Liver (tissue), 3 donors: ENCODE measurements at regions not wholly inside any gene's neighbourhood (a gene's known extent, or its start where the extent isn't known, plus 50 kb on each side); places are given as distances from the start of the nearest gene placed in this dataset.

Experiments
- EGR1 ChIP-seq, 2 donors: IDR thresholded peaks; 2 replicates each; pipeline ENCODE4 v1.6.1; 2016 to 2018; ENCODE audit warnings: antibody characterized with exemption in 2 of 2, low read depth in 2 of 2
- GABPA ChIP-seq, 2 donors: IDR thresholded peaks in 1 of 2; conservative IDR thresholded peaks in 1 of 2; 2 replicates each; pipeline ENCODE4 v1.6.1; 2016; ENCODE audit warnings: antibody characterized with exemption in 2 of 2, mild to moderate bottlenecking in 1 of 2, moderate library complexity in 1 of 2
- JUND ChIP-seq, 2 donors: IDR thresholded peaks; 2 replicates each; pipeline ENCODE4 v1.6.1; 2016; ENCODE audit warnings: antibody characterized with exemption in 2 of 2
- MAX ChIP-seq: IDR thresholded peaks from 2 replicates; pipeline ENCODE4 v1.6.1; 2016; ENCODE audit warnings: antibody characterized with exemption
- RAD21 ChIP-seq, 2 donors: IDR thresholded peaks; 2 replicates each; pipeline ENCODE4 v1.6.1; 2016; ENCODE audit warnings: antibody characterized with exemption in 2 of 2, mild to moderate bottlenecking in 2 of 2
- REST ChIP-seq: IDR thresholded peaks from 2 replicates; pipeline ENCODE4 v1.6.1; 2016; ENCODE audit warnings: antibody characterized with exemption, mild to moderate bottlenecking
- SP1 ChIP-seq: IDR thresholded peaks from 2 replicates; pipeline ENCODE4 v1.6.1; 2018; ENCODE audit warnings: antibody characterized with exemption, mild to moderate bottlenecking
- TAF1 ChIP-seq: conservative IDR thresholded peaks from 2 replicates; pipeline ENCODE4 v1.6.1; 2016; ENCODE audit warnings: antibody characterized with exemption, mild to moderate bottlenecking
- YY1 ChIP-seq: IDR thresholded peaks from 2 replicates; pipeline ENCODE4 v1.6.1; 2016; ENCODE audit warnings: antibody characterized with exemption, mild to moderate bottlenecking
- TF ChIP-seq, protein P1 (sequence below): fragments of 150-350 bp; IDR thresholded peaks from 2 replicates; pipeline ENCODE4 v1.5.1; 2017; ENCODE audit warnings: improper control_type of control experiment, low read depth, low read length; ENCODE audit not compliant: missing input control
- TF ChIP-seq, protein P2 (sequence below): IDR thresholded peaks from 2 replicates; pipeline ENCODE4 v1.6.1; 2016; ENCODE audit warnings: antibody characterized with exemption
- donor health status: healthy.
- donor health status: healthy.

DNA sequence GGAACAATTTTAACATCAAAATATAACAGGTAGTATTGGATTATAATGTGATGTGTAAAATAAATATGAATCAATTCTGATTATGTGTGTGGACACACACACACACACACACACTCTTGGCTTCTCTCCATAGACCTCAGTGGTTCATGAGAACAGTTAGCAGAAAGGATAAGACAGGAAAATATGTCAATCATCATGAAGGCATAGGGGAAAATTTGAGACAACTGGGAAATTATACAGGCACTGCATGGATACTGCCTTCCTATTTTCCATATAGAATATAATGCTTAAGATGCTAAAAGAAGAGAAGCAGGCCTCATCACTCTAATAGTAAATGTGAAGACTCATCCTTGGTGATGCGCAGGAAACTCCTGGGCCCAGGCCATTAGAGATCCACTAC is 884.5 kb downstream of the SUCLG1 start:
- no peak for TF ChIP-seq MAX
- TF ChIP-seq, protein P1, sequence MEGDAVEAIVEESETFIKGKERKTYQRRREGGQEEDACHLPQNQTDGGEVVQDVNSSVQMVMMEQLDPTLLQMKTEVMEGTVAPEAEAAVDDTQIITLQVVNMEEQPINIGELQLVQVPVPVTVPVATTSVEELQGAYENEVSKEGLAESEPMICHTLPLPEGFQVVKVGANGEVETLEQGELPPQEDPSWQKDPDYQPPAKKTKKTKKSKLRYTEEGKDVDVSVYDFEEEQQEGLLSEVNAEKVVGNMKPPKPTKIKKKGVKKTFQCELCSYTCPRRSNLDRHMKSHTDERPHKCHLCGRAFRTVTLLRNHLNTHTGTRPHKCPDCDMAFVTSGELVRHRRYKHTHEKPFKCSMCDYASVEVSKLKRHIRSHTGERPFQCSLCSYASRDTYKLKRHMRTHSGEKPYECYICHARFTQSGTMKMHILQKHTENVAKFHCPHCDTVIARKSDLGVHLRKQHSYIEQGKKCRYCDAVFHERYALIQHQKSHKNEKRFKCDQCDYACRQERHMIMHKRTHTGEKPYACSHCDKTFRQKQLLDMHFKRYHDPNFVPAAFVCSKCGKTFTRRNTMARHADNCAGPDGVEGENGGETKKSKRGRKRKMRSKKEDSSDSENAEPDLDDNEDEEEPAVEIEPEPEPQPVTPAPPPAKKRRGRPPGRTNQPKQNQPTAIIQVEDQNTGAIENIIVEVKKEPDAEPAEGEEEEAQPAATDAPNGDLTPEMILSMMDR = no peak
- no peak for TF ChIP-seq TAF1
- no peak for TF ChIP-seq REST
- TF ChIP-seq SP1 = no peak
- TF ChIP-seq EGR1 (IDR thresholded peaks at IDR 0.05; ENCODE audit: low read depth in 2 of 2) = no peak
- TF ChIP-seq GABPA (IDR thresholded peaks at IDR 0.05 in 1 of 2, conservative IDR thresholded peaks at IDR 0.05 in 1 of 2) = no peak
- TF ChIP-seq YY1 = no peak
- no peak for TF ChIP-seq JUND (IDR thresholded peaks at IDR 0.05)
- TF ChIP-seq RAD21 (IDR thresholded peaks at IDR 0.05) = no peak
- TF ChIP-seq, protein P2, sequence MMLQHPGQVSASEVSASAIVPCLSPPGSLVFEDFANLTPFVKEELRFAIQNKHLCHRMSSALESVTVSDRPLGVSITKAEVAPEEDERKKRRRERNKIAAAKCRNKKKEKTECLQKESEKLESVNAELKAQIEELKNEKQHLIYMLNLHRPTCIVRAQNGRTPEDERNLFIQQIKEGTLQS = no peak
